ENCODE measurements at regions not wholly inside any gene's neighbourhood (a gene's known extent, or its start where the extent isn't known, plus 50 kb on each side); places are given as distances from the start of the nearest gene placed in this dataset.
"Not testable (repeated sequence)": the region's sequence is repeated elsewhere in the genome, so short reads cannot be mapped to it uniquely, and the experiment has no call there.

DNA sequence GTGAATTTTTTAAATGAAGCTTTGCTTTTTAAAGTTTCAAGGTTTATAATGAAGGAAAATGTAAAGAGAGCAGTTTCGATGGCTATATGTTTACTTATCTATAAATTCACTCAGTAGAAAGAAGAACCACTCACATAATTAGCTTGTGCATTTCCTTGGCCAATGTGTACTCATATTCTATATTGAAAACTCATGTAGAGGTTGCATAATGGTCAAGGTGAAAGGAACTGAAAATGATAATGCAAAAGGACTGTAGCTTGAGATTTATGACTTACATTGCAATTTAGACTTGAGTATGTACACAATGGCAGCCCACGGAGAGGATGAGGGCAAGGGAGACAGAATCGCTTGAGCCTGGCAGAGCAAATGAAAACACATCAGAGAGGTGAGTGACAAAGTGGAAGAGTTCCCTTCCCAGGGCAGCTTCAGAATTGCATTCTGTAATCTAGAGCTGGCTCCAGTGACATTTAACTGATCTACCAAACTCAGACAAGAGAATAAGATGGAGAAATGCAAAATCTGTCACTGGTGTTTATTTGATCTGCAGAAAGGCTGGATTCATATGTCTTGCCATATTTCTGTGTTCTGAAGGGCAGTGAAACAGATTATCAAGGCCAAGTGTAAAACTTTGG, 191.8 kb downstream of the TMEM200A start:
- DNase-seq: no peak

DNA sequence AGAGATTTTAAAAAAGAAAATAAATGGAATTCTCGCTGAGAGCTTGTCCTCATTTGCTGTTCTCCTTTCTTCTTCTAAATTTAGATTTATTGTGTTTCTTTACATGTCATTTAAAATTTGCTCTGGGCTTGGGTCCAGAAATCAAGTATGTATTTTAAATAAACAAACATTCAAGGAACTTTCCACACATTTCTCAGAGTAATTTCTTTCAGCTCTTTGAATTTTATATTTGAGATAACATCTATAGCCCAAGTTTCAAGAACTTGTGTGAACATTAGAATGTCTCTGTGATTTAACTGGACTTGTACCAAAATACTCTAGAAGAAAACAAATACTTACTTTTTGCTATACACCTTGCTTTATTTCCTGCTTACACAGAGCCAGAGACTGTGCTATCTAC, 192.3 kb downstream of the TMEM200A start:
- DNase-seq: no peak

DNA sequence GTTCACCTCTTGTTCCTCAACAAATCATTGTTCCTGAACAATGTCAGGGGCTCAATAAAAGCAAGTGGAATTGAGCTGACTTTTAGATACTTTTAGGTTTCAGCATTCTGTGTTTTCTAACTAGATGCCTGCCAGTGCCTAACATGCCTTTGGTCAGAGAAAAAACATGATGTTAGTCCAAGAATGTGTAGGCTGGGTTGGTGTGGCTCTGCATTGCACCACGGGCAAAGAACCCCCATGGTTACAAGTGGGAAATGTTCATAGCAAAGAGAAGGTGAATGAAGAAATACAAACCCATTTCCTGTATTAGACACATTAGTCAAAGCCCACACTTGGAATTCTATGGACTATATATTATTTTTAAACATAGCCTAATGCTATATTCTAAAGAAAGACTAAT, 193.3 kb downstream of the TMEM200A start:
- no peak for DNase-seq

DNA sequence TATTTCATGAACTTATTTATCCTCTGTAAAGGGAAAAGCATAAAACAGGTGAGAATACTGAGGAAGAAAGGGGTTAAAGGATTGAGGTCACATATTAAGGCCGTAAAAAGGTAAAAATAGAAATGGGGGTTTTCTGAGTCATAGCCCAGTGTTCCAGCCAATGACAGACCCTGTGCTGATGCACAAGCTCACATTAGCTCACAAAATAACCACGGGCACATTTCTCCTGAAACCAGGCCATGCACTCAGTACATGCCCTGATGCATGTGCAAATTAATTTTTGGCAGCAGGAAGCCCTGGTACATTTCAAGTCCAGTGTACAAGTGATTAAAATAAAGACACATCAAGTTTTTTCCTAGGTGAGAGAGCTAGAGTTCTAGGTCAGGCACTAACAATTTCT, 194.4 kb downstream of the TMEM200A start:
- DNase-seq: no peak

DNA sequence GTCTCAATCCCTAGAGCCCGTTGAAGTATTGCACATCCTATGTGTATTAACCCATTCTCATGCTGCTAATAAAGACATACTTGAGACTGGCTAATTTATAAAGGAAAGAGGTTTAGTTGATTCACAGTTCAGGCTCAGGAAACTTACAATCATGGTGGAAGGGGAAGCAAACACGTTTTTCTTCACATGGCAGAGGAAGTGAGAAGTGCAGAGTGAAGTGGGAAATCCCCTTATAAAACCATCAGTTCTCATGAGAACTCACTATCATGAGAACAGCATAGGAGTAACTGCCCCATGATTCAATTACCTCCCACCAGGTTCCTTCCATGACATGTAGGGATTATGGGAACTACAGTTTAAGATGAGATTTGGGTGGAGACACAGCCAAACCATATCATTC, 195.3 kb downstream of the TMEM200A start:
- DNase-seq: not testable (repeated sequence)

DNA sequence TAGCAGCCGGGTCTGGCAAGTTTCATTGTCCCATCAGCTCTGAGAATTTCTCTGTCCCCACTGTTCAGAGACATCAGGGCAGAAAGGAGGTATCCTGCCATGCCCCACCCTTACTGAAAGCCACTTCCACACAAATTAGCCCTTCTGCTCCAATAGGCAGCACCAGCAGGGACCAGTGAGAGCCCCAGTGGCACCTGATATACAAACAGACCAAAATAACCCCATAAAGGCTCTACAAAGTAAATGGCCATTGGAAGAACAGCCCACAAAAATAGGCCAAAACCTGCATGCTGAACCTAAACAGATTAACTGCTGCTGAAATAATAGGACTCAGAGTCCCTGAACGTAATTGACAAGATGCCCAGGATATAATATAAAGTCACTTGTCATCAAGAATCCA, 199.9 kb downstream of the TMEM200A start:
- no peak for DNase-seq

DNA sequence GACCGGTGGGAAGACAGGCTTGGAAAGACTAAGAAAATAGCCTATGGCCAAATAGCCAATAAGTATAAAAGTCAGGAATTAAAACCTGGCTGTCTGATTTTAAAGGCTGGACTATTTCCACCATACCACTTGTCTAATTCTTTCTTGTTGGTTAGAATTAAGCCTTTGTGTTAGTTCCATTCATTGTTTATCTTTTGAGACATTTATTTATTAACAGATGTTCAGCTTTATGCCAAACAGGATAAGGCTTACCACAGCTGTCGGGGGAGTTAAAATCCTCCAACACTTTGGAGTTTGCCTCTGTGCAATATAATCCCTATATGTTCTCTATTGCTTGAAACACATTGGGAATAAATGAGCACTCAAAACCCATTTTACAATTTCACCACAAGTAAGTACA, 208.3 kb downstream of the TMEM200A start:
- DNase-seq: no peak

DNA sequence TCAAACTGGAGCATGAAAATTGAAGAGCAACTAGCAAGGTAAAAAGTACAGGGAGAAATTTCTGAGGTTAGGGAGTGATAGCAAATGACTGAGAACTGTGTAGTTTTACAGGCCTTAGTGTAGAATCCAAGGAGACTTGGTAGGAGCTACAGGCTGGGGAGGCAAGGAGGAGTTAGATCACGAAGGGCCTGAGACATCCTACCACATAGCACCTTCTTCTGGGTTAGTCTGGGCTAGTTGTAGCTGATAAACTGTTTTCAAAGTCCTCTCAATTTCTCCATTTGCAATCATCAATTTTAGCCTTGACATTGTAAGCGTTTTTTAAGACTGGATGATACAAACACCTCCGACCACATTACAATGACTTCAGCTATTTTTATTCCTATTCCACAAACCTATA, 209.7 kb downstream of the TMEM200A start:
- DNase-seq: no peak

DNA sequence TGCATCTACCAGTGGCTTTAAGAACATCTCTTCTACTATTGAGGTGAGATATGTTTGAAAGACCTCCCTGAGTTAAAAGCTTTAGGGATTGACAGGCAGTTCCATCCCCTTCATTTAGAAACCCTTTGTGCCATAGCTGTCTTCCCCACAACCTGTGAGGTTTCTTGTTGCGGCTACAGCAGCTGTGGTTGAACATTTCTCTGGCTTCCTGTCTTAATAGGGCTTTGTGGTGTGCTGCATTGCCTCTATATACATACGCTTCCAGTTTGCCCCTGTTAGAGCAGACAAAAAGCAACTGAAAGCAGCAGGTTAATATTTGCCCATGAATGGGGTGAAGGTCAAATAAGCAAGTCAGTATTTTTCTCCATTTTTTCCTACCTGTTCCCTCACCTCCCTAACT, 210.2 kb downstream of the TMEM200A start:
- DNase-seq: no peak

DNA sequence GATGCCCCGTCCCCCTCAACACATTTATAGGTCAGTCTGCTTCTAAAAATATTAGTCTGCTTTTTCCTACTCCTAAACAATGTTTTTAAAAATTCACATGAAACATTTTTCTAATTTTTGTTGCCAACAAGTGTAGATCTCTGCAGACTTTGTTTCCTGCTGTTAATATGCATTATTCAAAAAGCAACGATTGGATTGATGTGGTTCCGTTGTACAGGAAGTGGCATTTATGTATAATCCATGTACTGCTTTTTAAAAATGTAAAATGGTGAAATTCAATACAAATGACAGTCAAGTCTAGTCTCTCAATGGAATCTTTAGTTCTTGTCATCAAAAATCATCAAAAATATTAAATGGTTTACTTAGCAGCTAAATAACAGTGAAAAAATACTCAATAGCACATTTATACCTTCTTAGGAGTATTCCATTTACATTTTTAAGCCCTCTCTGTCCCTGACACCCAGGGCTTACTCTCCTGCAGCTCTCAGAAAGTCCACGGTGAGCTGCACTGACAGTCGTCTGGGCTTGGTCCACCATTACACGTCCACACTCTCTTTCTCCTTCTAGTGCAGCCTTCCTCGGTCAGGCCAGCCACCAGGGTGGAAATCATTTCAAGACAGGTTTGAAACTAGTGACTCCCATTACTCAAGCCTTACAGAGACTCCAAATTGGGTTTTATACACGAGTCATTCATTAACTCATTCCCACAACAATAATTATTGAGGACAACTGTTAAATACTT, 211.5 kb downstream of the TMEM200A start:
- no peak for DNase-seq

DNA sequence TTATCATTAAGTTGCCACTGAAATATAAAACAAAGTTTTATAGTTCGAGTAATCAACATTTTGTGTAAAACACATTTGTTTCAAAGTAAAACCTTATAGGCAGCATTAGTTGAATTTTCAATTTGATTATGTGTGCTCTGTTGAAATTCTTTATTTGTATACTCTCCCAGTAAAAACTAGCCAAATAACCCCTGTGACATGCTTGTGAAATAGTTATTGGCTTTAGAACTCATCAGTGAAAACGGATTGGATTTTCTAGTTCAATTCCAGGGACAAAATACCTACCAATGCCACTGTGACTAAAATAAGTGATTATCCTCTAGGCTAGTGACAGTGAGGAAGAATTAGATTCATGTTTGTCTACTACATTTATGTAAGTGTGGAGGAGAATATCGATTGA, 212.9 kb downstream of the TMEM200A start:
- no peak for DNase-seq

DNA sequence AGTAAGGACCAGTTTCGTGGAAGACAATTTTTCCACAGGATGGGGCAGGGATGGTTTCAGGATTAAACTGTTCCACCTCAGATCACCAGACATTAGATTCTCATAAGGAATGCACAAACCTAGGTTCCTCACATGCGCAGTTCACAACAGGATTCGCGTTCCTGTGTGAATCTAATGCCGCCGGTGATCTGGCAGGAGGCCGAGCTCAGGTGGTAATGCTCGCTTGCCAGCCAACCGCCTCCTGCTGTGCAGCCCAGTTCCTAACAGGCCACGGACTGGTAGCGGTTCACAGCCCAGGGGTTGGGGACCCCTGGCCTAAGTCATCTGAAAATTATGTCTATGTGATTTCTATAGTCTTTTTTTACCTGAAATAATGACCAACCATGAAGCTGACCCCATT, 217.5 kb downstream of the TMEM200A start:
- DNase-seq: no peak

DNA sequence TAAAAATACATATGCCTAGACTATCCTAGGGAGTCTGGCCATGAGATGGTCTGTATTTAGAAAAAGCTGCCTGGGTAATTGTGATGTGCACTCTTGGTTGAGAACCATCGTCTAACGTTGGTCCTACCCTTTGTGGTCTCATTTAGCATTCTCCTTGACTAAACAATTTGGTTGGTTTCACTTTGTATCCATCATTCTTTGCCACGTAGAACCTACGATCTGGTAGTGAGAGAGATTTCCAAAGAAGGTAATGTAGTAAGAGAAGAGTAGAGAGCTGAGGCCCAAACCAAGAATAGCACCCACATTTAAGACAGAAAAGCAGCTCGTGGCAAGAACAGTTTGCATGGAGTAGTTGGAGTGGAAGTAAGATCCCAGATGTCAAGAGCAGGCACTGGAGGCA, 219.8 kb downstream of the TMEM200A start:
- DNase-seq: no peak

DNA sequence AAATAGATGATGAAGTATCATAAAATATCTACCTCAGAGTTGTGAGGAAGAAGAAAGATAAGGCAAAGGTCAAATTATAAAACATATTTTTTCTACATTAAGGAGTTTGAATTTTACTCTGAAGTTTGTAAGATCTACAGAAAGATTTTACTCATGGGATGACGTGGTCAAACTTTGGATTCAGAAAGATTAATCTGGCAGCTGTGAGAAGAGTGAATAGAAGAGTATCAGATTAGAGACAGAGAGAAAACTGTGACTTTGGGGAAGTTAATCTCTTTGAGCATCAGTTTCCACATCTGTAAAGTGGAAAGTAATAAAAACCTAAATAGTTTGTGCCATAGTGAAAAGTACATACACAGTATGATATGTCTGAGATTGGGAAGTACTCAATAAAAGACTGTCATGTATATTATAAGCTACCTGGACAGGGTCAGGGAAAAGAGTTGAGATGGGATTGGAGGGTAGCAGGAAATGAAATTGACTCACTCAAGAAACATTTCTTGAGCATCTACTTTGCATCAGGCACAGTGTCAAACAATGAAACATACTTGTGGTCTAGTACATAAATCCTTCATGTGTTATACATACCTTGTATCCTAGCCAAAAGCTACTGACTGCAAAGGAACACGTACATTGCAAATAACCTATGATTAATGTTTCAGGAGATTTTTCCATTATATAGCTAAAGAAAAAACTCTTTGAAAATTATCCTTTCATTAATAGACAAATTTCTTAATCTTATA, 222.1 kb downstream of the TMEM200A start:
- no peak for DNase-seq

DNA sequence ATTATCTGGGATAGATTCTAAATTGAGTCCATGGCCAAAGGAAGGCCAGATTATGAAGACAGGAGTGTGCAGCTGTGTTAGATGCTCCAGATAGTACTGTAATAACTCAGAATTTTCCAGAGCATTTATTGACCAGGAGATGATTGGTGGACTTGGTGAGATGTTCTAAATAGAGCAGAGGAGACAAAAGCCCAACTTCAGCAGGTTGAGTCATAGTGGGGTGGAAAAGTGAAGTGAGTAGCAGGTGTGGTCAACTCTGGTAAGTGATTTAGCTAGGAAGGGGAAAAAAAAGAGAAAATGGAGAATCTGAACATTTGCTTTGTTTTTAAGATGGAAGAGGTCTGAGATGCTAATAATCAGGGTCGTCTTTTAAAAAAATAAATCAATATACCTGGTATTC, 227.4 kb downstream of the TMEM200A start:
- no peak for DNase-seq

DNA sequence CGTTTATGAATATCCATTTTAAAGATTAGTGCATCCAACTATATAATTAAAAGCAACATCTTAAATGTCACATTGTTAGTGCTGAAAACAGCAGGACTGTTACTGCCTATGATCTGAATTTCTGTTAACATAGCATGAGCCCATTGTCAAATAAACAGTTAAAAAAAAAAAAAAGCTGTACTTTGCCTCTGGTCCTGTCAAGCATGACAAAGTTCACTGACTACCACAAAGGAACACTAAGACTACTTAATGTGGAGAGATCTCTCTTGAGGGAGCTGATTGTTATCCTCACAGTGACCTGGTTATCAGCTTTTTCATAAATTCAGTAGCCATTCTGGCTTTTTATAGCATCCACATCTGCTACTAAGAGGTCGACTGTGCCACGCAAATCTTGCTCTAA, 228.1 kb downstream of the TMEM200A start:
- no peak for DNase-seq

DNA sequence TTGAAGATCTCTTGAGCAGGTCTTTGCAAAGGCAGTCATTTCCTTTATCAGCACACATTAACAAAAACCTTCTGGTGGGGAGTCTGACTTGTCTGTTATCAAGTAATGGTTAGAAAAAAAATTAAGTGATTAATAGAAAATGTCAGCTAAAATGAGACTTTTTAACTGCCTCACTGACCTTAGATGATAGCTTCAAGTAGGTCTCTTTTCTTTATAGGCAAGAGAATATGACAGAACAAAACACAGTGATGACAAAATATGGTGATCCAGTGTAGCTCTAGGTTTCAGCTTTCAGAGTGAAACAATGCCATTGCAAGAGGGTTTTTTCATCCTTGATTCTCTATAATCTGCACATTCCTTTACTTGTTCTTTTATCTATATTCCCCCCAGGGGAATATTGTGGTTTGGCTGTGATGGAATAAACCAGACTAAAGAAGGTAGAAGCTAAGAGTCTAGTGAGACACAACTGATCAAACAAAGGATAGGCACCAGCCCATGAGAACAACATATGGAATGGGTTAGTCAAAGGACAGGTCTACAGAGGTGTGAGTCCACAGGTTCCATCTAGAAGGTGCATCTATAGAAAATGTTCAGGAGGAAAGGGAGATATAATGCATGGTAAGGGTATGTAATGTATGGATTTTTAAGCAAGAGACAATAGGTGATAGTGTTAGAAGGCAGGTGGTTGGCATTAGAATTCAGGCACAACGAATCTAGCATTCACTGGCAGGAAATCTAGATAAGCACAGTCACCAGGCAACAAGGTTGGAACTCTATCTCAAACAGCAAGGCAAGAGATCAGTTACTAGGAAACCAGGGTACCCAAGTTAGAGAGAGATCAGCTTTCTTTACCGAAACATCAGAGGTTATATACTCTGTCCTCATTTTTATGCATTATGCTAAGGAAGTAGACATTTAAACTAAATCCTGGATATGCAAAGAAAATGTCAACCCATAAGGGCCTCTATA, 228.9 kb upstream of the SMLR1 start:
- DNase-seq: no peak

DNA sequence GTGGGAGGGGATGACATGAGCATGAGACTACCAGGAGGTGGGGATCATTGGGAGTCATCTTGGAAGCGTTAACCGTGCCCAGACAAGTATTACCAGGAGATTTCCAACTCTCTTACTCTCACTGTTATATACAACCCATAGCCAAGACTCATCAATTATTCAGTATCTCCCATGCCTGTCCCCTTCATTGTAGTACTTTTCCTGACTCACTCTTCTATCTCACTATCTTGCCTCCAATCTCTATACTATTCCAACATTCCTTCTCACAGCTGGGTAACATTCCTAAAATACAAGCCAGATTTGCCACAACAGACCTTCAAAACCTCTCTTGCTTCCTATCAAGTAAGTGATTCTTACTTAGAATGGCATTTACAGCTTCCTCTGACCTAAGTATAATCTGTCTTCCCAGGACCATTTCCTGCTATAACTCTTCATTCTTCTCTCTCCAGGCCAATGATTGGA, 226.3 kb upstream of the SMLR1 start:
- DNase-seq: peak; percentile 59

DNA sequence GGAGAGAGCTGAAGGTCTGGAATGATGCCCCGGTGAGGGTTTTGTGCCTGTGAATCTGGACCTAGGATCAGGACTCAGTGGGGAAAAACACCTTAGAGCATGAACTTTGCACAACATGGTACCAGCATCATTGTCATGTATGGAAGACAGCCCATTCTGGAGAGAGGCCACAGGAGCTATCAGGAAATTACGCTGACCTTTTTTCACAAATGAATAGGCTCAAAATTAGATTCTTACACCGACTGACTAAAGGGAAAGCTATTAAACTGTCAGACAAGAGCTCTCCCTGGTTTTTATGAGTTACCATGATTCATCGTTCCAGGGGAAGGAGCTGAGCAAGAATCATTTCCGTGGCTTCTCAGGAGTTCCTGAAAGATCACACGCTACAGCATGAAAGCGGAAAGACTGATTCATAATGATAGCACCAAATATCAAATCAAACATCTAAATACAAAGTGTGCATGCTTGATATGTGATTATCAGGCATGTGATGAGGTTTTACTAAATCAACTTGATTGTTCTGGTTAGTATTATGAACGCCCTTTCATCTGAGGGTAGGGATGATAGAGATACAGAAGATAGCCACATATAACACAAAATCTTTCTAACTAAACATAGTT, 224.9 kb upstream of the SMLR1 start:
- DNase-seq: peak; percentile 61

DNA sequence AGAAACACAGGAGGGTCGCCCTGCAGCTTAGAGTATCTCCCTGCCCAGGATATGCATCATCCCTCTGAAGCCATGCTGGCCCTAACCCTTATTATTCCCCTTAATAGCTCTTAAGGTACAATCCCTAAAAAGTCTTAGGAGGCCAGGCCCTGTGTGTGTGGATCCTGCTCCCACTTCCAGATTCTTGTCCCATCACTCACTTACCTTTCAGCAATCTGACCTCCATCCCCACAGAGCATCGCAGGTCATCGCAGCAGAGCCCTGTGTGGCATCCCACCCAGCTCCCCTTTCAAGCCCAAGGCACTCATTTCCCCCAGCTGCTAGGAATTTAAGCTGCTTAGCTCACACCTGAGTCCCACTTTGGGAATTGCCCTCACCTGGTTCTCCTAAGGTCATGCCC, 223.8 kb upstream of the SMLR1 start:
- peak; percentile 83 for DNase-seq

DNA sequence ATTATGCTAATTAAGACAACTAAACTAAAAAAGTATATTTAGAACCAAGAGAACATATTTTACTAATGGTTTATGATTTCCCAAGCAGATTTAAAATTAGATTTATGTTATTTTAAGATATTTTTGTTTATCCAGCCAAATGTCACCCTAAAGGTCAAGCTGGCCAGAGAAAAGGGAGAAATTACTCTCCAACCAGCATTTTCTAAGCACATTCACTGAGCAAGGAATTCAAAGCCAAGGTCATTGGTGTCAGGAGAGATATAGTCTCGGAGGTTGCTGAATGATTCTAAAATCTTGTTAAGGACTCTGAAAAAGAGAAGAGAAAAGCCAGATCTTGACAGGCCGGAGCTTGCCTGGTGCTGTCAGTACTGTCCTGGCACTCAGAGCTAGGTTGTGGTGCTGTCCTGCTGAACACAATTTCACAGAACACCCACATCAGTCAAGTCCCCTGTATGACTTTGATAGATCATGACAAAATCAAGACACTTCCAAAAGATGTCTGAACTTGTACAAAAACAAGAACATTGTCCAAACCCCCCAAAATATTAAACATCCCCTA, 222.3 kb upstream of the SMLR1 start:
- DNase-seq: no peak

DNA sequence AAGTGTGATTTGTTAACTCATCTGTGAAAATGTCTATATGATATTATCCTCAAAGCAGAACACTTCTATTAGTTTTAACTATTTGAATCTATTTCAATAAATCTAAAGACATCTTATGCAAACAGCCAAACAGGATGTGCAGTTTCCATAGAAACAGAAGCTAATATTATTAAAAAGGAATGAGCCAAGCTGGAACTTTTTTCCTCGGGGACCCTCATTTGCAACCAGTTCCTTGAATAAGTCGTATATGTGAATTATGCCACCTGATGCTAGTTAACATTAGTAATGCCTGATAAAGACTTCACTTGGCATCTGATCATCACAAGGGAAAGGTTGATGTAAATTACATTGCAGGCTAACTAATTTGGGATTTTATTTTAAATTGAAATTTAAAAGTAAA, 216.9 kb upstream of the SMLR1 start:
- DNase-seq: no peak
